Esophagus squamous epithelium (tissue), 5 donors: ENCODE measurements at regions not wholly inside any gene's neighbourhood (a gene's known extent, or its start where the extent isn't known, plus 50 kb on each side); places are given as distances from the start of the nearest gene placed in this dataset.

Experiments used
- DNase-seq: peaks from one replicate; lab custom pipeline; 2025; lab: John Stamatoyannopoulos, UW
- H3K27ac ChIP-seq, 4 donors: fragments of 200-600 bp; sonication (generic); one replicate each; pipeline ENCODE4 v1.5.1; 2016 to 2019; ENCODE audit warnings: mild to moderate bottlenecking in 1 of 4
- H3K27me3 ChIP-seq, 4 donors: fragments of 200-600 bp; sonication (generic); 1 replicate in 3 of 4; 2 replicates in 1 of 4; pipeline versions ENCODE4 v1.5.1 to v1.6.0; 2017 to 2021; ENCODE audit warnings: antibody characterized with exemption in 1 of 4
- H3K36me3 ChIP-seq, 3 donors: fragments of 200-600 bp; sonication (generic); one replicate each; pipeline ENCODE4 v1.5.1; 2016 to 2019
- H3K4me1 ChIP-seq, 3 donors: fragments of 200-600 bp; sonication (generic); one replicate each; pipeline ENCODE4 v1.5.1; 2017 to 2019
- H3K4me3 ChIP-seq, 4 donors: fragments of 200-600 bp; sonication (generic); 1 replicate in 3 of 4; 2 replicates in 1 of 4; pipeline ENCODE4 v1.5.1; 2016 to 2019; ENCODE audit warnings: mild to moderate bottlenecking in 2 of 4, moderate library complexity in 1 of 4
- H3K9me3 ChIP-seq, 3 donors: fragments of 200-600 bp; sonication (generic); one replicate each; pipeline ENCODE4 v1.5.1; 2016 to 2019
- POLR2A ChIP-seq, 4 donors: fragments of 450-650 bp; IDR thresholded peaks; one replicate each; pipeline ENCODE4 v1.6.1; 2017; ENCODE audit warnings: antibody characterized with exemption in 4 of 4, mild to moderate bottlenecking in 4 of 4, moderate library complexity in 3 of 4
- WGBS, 2 donors: methylation state at CpG; one replicate each; pipeline ENCODE4 v1.1.5; 2018; 5-methylcytosine and 5-hydroxymethylcytosine counted together
- intact Hi-C: fragments of 100-400 bp; cut with DNase I; formaldehyde crosslinking; loops from one replicate; pipeline ENCODE4 v1.15.0; 2022
- TF ChIP-seq, protein P1 (sequence below), 6 experiments: fragments of 450-650 bp in 4 of 6; fragments of 200-600 bp in 2 of 6; sonication (generic) in 2 of 6; IDR thresholded peaks; one replicate each; pipeline ENCODE4 v1.5.1; 2016 to 2019; ENCODE audit warnings: antibody characterized with exemption in 6 of 6, mild to moderate bottlenecking in 4 of 6, moderate library complexity in 4 of 6
- donor health status: DM: yes; HTN: yes; CAD: no.

GRCh38 chr16:26524281-26524680 is 542.4 kb upstream of the C16orf82 start:
- Histone ChIP-seq H3K4me1 (no peaks in the 10 kb centered on the region), H3K36me3 (no peaks in the 10 kb centered on the region), H3K4me3 (no peak overlapping the region), H3K27ac (no peak overlapping the region), H3K9me3 (no peaks in the 10 kb centered on the region), H3K27me3 (peaks cover 0 to 4% (median 0%) of the 10 kb centered on the region in 4 donors)
- DNase-seq: no peak
- TF ChIP-seq, protein P1, sequence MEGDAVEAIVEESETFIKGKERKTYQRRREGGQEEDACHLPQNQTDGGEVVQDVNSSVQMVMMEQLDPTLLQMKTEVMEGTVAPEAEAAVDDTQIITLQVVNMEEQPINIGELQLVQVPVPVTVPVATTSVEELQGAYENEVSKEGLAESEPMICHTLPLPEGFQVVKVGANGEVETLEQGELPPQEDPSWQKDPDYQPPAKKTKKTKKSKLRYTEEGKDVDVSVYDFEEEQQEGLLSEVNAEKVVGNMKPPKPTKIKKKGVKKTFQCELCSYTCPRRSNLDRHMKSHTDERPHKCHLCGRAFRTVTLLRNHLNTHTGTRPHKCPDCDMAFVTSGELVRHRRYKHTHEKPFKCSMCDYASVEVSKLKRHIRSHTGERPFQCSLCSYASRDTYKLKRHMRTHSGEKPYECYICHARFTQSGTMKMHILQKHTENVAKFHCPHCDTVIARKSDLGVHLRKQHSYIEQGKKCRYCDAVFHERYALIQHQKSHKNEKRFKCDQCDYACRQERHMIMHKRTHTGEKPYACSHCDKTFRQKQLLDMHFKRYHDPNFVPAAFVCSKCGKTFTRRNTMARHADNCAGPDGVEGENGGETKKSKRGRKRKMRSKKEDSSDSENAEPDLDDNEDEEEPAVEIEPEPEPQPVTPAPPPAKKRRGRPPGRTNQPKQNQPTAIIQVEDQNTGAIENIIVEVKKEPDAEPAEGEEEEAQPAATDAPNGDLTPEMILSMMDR (IDR thresholded peaks at IDR 0.05): no peak
- TF ChIP-seq POLR2A (IDR thresholded peaks at IDR 0.05): no peak
- WGBS, 2 donors: 71 to 76% methylated on average over 6 of the region's 6 CpGs
- intact Hi-C loops: no loop called here

GRCh38 chr16:26524846-26525245 is 541.9 kb upstream of the C16orf82 start:
- DNase-seq: no peak
- 74 to 83% methylated on average over 3 of the region's 3 CpGs for WGBS, 2 donors
- Histone ChIP-seq H3K4me3 (no peak overlapping the region), H3K4me1 (no peaks in the 10 kb centered on the region), H3K27me3 (peaks cover 0 to 4% (median 0%) of the 10 kb centered on the region in 4 donors), H3K9me3 (no peaks in the 10 kb centered on the region), H3K36me3 (no peaks in the 10 kb centered on the region), H3K27ac (no peak overlapping the region)
- intact Hi-C loops: no loop called here
- TF ChIP-seq, protein P1 (IDR thresholded peaks at IDR 0.05): no peak
- no peak for TF ChIP-seq POLR2A (IDR thresholded peaks at IDR 0.05)

DNA sequence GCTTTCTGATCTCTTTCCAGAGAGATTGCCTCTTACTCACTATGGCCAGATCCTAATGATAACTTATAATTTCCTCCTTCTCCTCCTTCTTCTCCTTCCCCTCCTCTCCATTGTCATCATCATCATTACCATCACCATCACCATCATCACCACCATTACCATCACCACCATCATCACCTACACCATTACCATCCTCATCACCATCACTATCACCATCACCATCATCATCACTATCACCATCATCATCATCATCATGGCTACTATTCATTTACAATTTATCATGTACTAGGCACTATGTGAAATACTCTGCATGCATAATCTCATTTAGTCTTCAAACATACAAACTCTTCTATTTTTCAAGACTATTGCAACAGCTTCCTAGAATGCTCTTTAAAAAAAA is 540.9 kb upstream of the C16orf82 start:
- DNase-seq: no peak
- Histone ChIP-seq H3K36me3 (no peaks in the 10 kb centered on the region), H3K9me3 (no peaks in the 10 kb centered on the region), H3K4me1 (no peaks in the 10 kb centered on the region), H3K4me3 (no peak overlapping the region), H3K27ac (no peak overlapping the region), H3K27me3 (peaks cover 0 to 4% (median 0%) of the 10 kb centered on the region in 4 donors)
- TF ChIP-seq, protein P1 (IDR thresholded peaks at IDR 0.05): no peak
- intact Hi-C loops: no loop called here

DNA sequence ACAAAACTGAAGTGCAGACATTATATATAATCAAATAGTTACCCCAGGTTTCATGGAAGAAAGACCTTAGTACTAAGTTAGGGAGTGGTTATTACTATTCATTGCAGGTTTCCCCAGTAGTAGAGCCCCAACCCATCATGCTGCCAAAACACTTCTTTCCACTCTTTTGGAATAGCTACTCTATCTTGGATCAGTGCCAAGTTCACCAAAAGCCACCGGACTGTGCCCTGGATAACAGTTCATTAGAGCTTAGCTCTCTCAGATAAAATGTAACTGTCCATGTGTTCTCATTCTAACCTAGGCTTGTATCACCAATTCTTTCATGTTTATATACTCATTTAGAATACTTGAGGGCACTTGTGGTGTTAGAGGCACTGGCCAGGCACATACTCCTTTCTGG is 540.1 kb upstream of the C16orf82 start:
- no peaks in the 10 kb centered on the region for H3K4me1 ChIP-seq
- WGBS, 2 donors: 56% methylated on average over 1 of the region's 1 CpG
- no peak overlapping the region for H3K27ac ChIP-seq
- TF ChIP-seq POLR2A (IDR thresholded peaks at IDR 0.05): no peak
- TF ChIP-seq, protein P1 (IDR thresholded peaks at IDR 0.05): no peak
- no peak overlapping the region for H3K4me3 ChIP-seq
- peaks cover 0 to 4% (median 0%) of the 10 kb centered on the region in 4 donors for H3K27me3 ChIP-seq
- intact Hi-C loops: no loop called here
- no peaks in the 10 kb centered on the region for H3K9me3 ChIP-seq
- no peak for DNase-seq
- no peaks in the 10 kb centered on the region for H3K36me3 ChIP-seq

GRCh38 chr16:26530584-26531289 is 536.0 kb upstream of the C16orf82 start:
- Histone ChIP-seq H3K27ac (no peak overlapping the region), H3K4me3 (no peak overlapping the region), H3K9me3 (no peaks in the 10 kb centered on the region), H3K36me3 (no peaks in the 10 kb centered on the region), H3K27me3 (no peaks in the 10 kb centered on the region), H3K4me1 (no peaks in the 10 kb centered on the region)
- intact Hi-C loops: no loop called here
- WGBS, 2 donors: 45 to 52% methylated on average over 5 to 6 of the region's 6 CpGs
- TF ChIP-seq, protein P1 (IDR thresholded peaks at IDR 0.05): no peak
- no peak for TF ChIP-seq POLR2A (IDR thresholded peaks at IDR 0.05)
- no peak for DNase-seq
